HG03280 (cell line): ENCODE measurements at regions not wholly inside any gene's neighbourhood (a gene's known extent, or its start where the extent isn't known, plus 50 kb on each side); places are given as distances from the start of the nearest gene placed in this dataset.
"Not testable (repeated sequence)": the region's sequence is repeated elsewhere in the genome, so short reads cannot be mapped to it uniquely, and the experiment has no call there.

Experiments used
- ATAC-seq: cut with Tn5 transposase; IDR thresholded peaks from one replicate; pipeline ENCODE4 v1.9.1; 2021; ENCODE audit warnings: mild to moderate bottlenecking, moderate library complexity; ENCODE audit not compliant: unreplicated experiment

DNA sequence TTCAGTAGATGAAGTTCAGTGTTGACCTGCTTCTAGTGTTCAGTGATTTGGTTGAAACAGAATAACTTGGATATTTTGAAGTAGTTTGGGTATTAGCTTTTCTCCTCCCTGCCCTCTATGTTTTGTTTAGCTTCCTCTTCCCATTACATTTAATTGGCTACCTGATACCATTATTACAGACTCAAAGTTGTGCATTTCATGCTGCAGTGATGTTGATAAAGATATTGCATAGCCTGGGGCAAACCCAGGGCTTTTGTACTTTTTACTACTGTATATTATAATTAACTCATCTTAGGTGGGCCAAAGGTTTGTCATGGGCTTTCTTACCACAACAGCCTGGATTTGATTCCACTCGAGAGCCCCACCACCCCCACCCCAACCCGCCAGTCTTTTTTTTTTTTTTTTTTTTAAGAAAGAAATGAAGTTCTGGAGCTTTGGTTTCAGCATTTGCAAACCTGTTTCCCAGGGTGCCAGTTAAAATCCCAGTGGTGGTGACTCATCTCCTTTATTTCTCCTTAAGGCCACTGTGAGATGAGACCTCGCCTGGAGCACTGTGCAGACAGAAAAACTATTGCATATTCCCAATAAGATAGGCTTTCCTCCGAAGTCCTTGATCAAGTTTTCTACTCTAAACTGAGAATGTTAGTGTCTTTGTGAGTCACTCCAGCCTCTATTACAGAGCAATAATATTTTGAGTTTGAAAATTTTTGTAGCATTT, 393.7 kb upstream of the FANCL start:
- ATAC-seq: no peak

DNA sequence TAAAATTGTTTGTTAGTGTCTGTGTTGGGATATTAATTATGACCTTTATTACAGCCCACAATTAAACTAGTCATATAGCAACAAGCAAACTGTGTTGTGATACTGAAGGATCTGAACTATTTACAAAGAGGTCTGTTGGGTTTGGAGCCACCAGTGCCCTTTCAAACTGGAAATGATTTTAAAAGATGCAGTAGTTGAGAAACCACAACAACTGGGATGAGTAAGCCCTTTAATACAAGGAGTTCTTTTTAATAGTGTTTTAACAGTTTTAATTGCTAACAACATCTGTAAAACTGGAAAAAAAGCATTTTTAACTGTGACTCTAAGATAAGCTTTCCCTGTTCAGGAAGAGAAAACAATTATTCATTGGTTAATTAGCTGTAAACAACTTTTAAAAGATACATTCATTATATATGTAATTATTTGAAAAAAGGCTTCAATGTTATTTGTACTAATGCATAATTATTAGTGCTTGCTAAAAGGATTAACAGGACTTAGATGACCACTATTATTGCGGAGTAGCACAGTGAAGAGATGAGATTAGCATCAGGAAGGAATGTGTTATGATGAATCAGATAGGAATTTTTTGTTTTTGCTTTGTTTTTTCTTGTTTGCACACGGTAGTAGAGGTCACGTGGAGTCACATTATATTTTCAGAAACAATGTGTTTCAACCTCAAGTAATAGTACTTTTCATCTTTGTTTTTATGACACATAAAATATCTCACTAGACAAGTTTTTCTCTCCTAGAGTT, 392.7 kb upstream of the FANCL start:
- ATAC-seq: no peak

DNA sequence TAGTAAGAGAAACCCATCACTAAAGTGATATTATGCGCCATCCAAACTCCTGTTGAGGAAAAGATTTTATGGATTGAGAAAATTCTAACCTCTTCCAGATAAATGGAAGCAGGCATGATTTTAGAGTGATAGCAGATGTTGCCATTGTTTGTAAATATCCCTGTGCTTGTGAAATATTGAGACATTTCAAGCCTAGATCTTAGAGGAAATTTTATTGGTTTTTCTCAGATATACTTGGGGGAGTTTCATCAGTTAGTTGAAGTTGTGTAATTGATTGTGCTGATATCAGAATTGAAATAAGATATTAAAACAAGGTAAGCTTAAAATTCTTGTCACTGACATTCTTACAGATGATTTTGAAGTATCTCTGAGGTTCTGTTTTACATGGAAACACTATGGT, 390.9 kb upstream of the FANCL start:
- no peak for ATAC-seq

DNA sequence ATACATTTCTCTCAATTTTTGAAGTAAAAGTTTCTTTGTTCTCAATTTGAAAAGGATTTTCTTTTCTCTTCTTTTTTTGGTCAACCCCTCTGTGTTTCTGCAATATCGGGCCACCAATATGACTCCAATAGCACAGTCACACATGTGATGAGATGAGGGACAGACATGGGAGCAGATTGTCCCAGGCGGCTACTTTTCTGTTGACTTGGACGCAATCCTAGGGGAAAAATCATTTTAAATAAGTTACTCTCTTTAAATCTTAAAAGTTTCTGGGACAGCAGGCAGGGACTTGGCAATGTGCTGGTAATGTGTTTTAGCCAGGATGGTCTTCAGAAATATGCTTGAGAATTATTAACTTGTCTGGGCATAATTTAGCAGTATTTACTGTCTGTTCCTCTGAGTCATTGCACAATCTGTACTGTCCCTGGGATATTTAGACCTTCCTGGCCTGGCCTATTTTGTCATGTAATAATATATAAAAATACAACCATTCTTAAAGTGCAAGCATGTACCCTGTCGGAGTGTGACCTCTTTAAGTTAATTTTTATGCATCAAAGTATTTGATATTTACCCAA, 388.5 kb upstream of the FANCL start:
- no peak for ATAC-seq

- ATAC-seq: no peak
Observed at GRCh38 chr2:58620896-58621295, 379.8 kb upstream of the FANCL start.

DNA sequence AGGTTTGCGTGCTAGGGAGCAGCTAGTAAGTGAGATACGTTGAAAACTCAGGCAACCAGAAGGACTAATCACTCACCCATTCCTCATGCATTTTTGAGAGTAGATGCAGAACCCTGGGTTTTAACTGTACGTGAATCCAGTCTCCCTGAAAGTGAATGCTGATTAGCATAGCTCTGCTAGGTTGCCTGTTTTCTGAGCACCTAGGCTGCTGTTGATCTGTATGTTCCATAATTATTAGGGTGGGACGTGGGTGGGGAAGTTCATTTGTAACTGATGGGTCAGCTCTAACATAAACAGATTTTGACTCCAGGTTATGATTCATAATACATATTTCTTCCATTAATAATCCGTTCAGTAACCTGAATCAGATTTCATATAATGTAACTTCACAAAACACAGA, 379.0 kb upstream of the FANCL start:
- no peak for ATAC-seq

DNA sequence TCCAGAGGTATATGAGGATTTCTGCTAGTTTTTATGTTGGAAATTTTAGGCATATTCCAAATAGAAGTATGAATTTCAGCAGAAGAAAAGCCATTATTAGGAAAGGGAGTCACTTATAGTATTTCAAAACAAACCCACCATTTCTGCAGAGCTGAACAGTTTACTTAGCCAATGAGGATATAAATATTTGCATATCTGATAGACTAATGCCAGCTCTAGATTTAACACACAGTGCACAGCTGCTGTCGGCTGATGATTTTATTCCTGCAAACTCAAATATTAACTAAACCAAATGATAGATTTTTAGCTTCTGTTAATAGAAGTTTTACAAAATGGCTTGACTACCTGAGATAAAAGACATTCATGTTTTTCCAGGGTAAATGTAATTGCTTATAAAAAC, 375.8 kb upstream of the FANCL start:
- no peak for ATAC-seq

GRCh38 chr2:58614219-58614618, 373.1 kb upstream of the FANCL start:
- no peak for ATAC-seq

DNA sequence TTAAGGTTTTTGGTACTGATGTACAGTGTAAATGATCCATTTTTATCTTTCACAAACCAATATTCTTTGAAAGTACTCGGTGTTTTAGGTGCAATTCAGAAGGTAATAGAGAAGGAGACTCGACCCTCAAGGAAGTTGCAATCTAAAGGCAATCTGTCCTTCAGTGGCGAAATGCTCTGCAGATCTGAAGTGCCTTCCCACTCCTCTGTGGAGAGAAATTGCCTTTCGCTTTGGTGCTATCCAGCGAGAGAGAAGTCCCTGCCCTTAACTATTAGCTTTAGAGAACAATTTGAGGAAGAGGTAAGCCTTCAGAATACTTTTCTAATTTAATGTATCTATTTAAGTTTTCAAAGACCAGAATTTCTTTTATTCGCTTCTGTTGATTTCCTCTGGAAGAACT, 371.8 kb upstream of the FANCL start:
- ATAC-seq: no peak

DNA sequence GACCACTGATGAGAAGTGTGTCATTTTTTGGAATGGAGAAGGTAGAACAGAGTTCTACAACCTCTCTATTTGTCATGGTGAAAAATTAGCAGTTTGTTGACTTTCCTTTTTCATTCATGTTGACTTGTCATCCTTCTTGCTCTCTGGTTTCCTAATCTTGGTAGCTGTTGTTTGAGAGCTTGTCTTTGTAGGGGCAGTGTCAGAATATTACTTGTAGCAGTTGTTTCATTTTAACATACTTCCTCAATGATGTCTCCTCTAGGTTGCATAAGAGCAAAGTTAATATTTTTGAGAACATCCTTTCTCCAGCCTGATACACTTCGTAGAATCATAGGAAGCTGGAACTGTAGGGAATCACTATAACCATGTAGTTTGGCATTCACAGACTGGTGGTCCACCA, 368.2 kb upstream of the FANCL start:
- no peak for ATAC-seq

- no peak for ATAC-seq
Observed at GRCh38 chr2:58608146-58608545, 367.0 kb upstream of the FANCL start.

DNA sequence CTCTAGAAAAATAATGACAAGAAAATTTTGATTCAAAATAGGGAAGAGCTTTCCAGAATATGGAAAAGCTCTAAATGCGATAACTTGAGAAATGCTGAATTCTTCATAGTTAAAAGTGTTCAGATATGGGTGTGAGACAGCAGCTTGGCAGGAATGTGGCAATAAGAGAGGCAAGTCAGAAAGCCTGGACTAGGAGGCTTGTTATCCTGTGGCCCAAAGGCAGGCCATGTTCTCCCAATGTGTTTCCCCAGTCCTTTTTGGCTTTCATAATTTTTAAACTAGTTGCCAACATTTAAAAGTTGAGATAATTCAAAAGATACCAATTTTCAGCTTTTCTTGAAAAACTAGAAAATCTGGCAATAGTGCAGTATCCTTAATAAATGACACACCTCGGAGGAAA, 366.3 kb upstream of the FANCL start:
- no peak for ATAC-seq

GRCh38 chr2:58606799-58607198, 365.7 kb upstream of the FANCL start:
- no peak for ATAC-seq

DNA sequence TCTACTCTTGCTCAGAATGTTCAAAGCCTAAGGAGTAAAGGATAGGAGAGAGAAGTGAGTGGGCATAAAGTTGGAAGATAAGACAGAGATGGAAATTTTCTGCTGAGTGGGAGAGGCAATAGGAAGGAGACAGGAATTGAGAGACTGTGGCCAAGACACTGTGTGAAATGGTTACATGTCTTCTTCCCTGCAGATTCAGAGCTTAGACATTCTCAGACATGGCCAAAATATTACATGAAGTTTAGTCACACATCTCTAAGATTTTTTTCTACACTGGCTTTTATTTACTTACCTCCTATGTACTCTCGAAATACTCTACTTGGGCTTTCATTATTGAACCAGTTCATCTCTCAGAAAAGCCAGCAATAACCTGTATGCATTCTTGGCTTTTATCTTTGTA, 363.0 kb upstream of the FANCL start:
- no peak for ATAC-seq

DNA sequence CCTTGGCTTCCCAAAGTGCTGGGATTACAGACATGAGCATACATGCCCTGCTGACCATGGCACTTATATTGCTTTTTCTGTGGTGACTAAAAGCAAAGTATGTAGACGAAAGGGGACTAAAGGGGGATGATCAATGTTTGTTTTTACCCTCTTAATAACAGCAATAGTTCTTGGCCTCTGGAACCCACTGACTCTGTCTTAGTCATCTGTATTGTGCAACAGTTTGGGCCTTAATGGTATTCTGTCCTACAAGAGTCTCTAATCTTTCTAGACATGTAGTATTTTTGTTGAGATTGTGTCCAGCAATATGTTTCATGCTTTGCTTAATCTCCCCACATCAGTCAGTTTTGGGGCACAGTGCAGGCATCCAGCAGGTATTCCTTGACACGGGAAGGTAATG, 359.9 kb upstream of the FANCL start:
- no peak for ATAC-seq

DNA sequence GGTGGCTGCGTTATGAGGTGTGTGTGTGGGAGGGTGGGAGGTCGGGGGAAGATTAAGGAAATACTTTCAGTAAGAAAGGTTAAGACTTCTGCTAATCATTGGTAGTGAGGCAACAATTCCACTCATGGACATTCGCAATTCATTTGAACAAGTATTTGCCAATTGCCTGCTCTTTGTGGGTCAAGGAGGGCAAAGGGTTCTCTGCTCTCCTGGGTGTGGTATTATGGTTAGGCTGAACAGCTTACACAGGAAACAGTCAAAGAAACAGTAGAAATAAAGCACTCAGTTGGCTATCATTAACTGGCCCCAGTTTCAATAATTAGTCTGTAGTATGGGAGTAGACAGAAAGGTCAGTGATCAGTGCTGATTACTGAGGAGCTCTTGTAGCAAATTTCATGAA, 357.0 kb upstream of the FANCL start:
- no peak for ATAC-seq

GRCh38 chr2:58595714-58596113, 354.6 kb upstream of the FANCL start:
- ATAC-seq: no peak

DNA sequence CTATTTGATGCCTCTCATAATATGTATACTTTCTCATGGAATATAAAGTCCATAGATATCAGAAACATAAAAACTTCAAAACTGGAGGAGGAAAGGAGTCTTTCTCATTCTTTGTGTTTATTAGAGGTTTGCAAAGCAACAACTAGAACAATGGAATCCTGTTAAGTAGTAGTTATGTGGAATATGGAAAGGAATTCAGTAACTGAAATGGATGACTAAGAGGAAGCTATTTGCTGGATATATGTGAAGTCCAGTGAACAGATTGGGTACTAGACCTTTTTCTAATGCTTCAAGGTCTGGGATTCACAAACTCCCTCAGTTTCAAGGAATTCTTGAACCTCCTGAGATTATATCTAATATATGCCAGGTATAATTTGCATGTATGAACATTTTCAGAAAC, 353.6 kb upstream of the FANCL start:
- no peak for ATAC-seq

DNA sequence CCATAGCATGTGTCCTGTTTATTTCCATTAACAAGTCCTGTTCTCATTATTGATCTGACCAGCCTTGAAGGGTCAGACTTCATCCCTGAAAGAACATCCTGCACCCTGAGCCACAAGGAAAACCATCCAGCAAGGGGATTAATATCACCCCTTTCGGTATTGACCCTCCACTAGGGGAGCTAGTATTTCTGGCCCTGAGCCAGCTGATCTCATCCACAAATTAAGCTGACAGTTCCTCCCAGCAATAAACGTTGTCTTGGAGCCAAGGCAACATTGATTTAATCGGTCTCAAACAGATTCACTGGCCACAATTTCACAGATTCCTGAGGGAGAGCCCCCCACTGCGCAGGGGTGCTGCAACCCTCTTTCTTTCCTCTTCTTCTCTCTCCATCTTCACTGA, 353.1 kb upstream of the FANCL start:
- no peak for ATAC-seq

- ATAC-seq: not testable (repeated sequence)
Observed at GRCh38 chr2:58586178-58586577, 345.1 kb upstream of the FANCL start.

DNA sequence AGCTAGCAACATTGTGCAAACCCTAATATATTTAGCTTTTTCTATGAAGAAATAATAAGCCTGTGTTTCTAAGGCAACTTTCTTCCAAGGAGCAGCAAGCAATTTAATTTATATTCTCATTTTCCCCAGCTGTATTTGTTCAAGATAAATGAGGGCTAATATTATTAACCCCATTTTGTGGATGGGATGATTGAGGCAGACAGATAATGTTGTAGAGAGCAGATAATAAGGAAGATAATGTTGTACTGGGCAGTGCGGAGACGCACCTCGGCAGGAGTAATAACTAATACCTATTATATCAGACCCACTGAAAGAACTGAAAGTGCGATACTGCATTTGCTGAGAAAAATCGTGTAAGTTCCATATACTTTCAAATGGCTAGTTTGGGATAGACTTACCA, 344.1 kb upstream of the FANCL start:
- ATAC-seq: no peak

- no peak for ATAC-seq
Observed at GRCh38 chr2:58584606-58585118, 343.5 kb upstream of the FANCL start.
